Type B pancreatic cell (in vitro differentiated cells): ENCODE measurements at regions not wholly inside any gene's neighbourhood (a gene's known extent, or its start where the extent isn't known, plus 50 kb on each side); places are given as distances from the start of the nearest gene placed in this dataset.
"Not testable (repeated sequence)": the region's sequence is repeated elsewhere in the genome, so short reads cannot be mapped to it uniquely, and the experiment has no call there.

Experiments used
- DNase-seq: peaks from one replicate; pipeline ENCODE4 v3.0.0; 2021; ENCODE audit warnings: mixed read lengths; ENCODE audit not compliant: unreplicated experiment; ENCODE audit errors: extremely low spot score
- H3K27ac Mint-ChIP-seq: 2 replicates; pipeline ENCODE4 v1.8.0; 2021; ENCODE audit warnings: mild to moderate bottlenecking, mixed read lengths
- H3K27me3 Mint-ChIP-seq: 2 replicates; pipeline ENCODE4 v1.8.0; 2021; ENCODE audit warnings: mixed read lengths
- H3K36me3 Mint-ChIP-seq: 2 replicates; pipeline ENCODE4 v1.8.0; 2021; ENCODE audit warnings: mixed read lengths
- H3K4me1 Mint-ChIP-seq: one replicate; pipeline ENCODE4 v1.8.0; 2021; ENCODE audit warnings: mixed read lengths; ENCODE audit not compliant: unreplicated experiment
- H3K4me3 Mint-ChIP-seq: 2 replicates; pipeline ENCODE4 v1.8.0; 2021; ENCODE audit warnings: mild to moderate bottlenecking, mixed read lengths
- H3K9me3 Mint-ChIP-seq: 2 replicates; pipeline ENCODE4 v1.8.0; 2021; ENCODE audit warnings: mixed read lengths
- CTCF ChIP-seq: fragments of 200-600 bp; sonication (generic); conservative IDR thresholded peaks from 2 replicates; pipeline ENCODE4 v1.5.0; 2021; ENCODE audit warnings: antibody characterized with exemption, mild to moderate bottlenecking

- Mint-ChIP-seq H3K36me3 (no peaks in the 10 kb centered on the region), H3K9me3 (peaks cover 6% of the 10 kb centered on the region), H3K4me3 (no peak overlapping the region), H3K27me3 (no peaks in the 10 kb centered on the region), H3K27ac (no peak overlapping the region), H3K4me1 (no peaks in the 10 kb centered on the region)
- no peak for TF ChIP-seq CTCF
- no peak for DNase-seq
These were observed 80.3 kb upstream of the MRI1 start for GRCh38 chr19:13684021-13684420.

- DNase-seq: no peak
- H3K27me3 Mint-ChIP-seq: no peaks in the 10 kb centered on the region
These were observed 82.8 kb upstream of the MRI1 start for GRCh38 chr19:13681509-13681908.

GRCh38 chr19:13680708-13681360 lies 83.5 kb upstream of the MRI1 start:
- H3K27me3 Mint-ChIP-seq, H3K4me3 Mint-ChIP-seq, H3K4me1 Mint-ChIP-seq, H3K9me3 Mint-ChIP-seq, H3K27ac Mint-ChIP-seq, DNase-seq, H3K36me3 Mint-ChIP-seq: not testable (repeated sequence)

More at GRCh38 chr19:13681509-13681908, 82.8 kb upstream of the MRI1 start:
- no peak overlapping the region for H3K4me3 Mint-ChIP-seq
- no peak overlapping the region for H3K27ac Mint-ChIP-seq
- TF ChIP-seq CTCF: no peak
- H3K4me1 Mint-ChIP-seq: no peaks in the 10 kb centered on the region
- peaks cover 9% of the 10 kb centered on the region for H3K9me3 Mint-ChIP-seq
- H3K36me3 Mint-ChIP-seq: no peaks in the 10 kb centered on the region

- DNase-seq, H3K27me3 Mint-ChIP-seq, H3K36me3 Mint-ChIP-seq, H3K27ac Mint-ChIP-seq, H3K4me1 Mint-ChIP-seq, H3K4me3 Mint-ChIP-seq: not testable (repeated sequence)
- H3K9me3 Mint-ChIP-seq: peaks cover 13% of the 10 kb centered on the region
These were observed 87.4 kb upstream of the MRI1 start for GRCh38 chr19:13676967-13677366.

GRCh38 chr19:13672480-13673175 lies 91.7 kb upstream of the MRI1 start:
- not testable (repeated sequence) for H3K36me3 Mint-ChIP-seq, H3K9me3 Mint-ChIP-seq, H3K4me1 Mint-ChIP-seq, H3K4me3 Mint-ChIP-seq, H3K27ac Mint-ChIP-seq, H3K27me3 Mint-ChIP-seq, DNase-seq

GRCh38 chr19:13670846-13671245 lies 93.5 kb upstream of the MRI1 start:
- DNase-seq: no peak
- no peak for TF ChIP-seq CTCF
- Mint-ChIP-seq H3K4me1 (no peaks in the 10 kb centered on the region), H3K4me3 (no peak overlapping the region), H3K36me3 (no peaks in the 10 kb centered on the region), H3K27me3 (peaks cover 6% of the 10 kb centered on the region), H3K9me3 (peaks cover 4% of the 10 kb centered on the region), H3K27ac (no peak overlapping the region)

GRCh38 chr19:13669780-13670355 lies 94.5 kb upstream of the MRI1 start:
- no peak for DNase-seq
- Mint-ChIP-seq H3K36me3 (no peaks in the 10 kb centered on the region), H3K4me3 (no peak overlapping the region), H3K27ac (no peak overlapping the region), H3K4me1 (peaks cover 5% of the 10 kb centered on the region), H3K9me3 (peaks cover 4% of the 10 kb centered on the region), H3K27me3 (peaks cover 3% of the 10 kb centered on the region)
- TF ChIP-seq CTCF: no peak
